ENCODE measurements at regions not wholly inside any gene's neighbourhood (a gene's known extent, or its start where the extent isn't known, plus 50 kb on each side); places are given as distances from the start of the nearest gene placed in this dataset.

DNA sequence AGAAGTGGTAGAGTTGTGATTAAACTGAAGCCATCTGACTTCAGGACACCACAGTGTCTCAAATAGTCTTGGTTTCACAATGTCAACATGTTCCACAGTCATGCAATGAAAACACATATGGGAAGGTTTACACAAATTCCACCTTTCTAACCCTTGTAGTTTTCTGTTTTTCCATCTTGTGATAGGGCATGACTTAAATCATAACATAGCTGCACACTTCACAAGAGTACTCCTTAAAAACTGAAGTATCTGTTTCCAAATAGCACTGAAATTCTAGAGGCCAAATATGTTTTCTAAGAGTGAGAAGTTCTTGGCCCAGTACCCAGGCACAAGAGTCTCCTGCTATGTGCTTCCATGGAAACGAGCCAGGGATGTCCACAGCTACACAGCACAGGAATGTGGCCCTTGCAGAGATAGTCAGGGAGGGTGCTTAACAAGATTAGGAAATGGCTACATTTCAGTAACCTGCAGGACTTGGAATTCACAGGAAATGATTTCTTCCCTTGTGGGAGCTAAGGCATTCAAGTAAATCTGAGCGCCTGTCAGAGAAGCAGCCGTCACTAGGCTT lies 269.1 kb downstream of the NDFIP2 start:
- TF ChIP-seq, protein P1, sequence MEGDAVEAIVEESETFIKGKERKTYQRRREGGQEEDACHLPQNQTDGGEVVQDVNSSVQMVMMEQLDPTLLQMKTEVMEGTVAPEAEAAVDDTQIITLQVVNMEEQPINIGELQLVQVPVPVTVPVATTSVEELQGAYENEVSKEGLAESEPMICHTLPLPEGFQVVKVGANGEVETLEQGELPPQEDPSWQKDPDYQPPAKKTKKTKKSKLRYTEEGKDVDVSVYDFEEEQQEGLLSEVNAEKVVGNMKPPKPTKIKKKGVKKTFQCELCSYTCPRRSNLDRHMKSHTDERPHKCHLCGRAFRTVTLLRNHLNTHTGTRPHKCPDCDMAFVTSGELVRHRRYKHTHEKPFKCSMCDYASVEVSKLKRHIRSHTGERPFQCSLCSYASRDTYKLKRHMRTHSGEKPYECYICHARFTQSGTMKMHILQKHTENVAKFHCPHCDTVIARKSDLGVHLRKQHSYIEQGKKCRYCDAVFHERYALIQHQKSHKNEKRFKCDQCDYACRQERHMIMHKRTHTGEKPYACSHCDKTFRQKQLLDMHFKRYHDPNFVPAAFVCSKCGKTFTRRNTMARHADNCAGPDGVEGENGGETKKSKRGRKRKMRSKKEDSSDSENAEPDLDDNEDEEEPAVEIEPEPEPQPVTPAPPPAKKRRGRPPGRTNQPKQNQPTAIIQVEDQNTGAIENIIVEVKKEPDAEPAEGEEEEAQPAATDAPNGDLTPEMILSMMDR (conservative IDR thresholded peaks at IDR 0.05): no peak
- TF ChIP-seq ZFX (IDR thresholded peaks at IDR 0.05): no peak
- no peak overlapping the region for H3K27ac ChIP-seq

DNA sequence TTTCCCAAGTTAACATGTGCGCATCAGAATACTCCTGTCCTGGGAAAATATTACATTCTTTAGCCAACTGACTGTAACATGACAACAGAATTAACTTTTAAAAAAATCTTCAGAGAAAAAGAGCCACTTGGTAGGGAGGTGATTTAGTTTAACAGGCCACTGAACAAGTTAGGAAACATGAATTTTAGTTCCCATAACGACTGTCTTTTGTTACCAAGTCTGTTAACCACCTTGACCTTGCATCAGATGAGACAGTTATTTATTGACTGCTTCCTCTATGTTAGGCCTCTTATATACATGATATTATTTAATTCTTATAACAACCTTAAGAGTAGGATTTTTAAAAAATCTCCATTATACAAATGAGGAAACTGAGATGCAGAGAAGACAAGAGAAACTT lies 268.6 kb downstream of the NDFIP2 start:
- TF ChIP-seq, protein P1 (conservative IDR thresholded peaks at IDR 0.05): no peak
- TF ChIP-seq ZFX (IDR thresholded peaks at IDR 0.05): no peak

DNA sequence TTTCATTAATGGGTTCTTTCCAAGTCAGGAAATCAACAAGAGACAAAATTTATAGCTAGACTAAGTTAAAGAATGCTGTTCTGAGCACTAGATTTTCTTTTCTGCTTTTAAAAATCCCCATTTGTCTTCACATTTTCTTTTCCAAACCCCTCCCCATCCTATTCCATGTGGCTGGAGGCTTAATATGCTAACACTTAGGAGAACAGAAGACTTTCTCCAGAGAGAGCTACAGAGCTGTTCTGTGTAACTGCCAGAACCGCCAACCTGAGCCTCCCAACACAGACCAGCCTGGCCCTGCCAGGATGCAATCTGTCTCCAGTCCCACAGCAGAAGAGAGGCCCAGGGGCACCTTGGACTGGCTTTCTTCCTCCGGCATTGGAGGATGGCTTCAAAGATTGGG lies 264.1 kb downstream of the NDFIP2 start:
- TF ChIP-seq, protein P1 (conservative IDR thresholded peaks at IDR 0.05): no peak
- TF ChIP-seq ZFX (IDR thresholded peaks at IDR 0.05): no peak
- no peak overlapping the region for H3K27ac ChIP-seq

More for the DNA sequence above, 268.6 kb downstream of the NDFIP2 start:
- no peak overlapping the region for H3K27ac ChIP-seq

DNA sequence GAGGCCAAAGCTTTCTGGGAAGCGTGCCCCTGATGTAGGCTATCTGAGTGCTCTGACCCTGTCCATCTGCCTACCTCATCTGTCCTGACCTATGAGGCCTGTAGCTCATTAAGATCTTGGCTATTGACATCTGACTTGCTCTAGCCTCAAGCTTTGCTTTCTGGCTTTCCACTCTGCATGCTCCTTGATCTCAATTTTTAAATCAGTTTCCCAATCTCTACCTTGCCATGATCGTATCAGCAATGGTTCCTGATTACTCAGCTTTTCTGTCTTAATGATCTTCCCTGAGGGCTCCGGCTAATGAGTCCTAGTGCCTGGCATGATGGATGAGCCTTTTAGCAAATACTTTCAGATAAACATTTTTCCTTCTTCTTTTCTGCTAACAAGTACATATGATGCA lies 262.0 kb downstream of the NDFIP2 start:
- TF ChIP-seq ZFX (IDR thresholded peaks at IDR 0.05): no peak
- TF ChIP-seq, protein P1 (conservative IDR thresholded peaks at IDR 0.05): no peak
- H3K27ac ChIP-seq: no peak overlapping the region

DNA sequence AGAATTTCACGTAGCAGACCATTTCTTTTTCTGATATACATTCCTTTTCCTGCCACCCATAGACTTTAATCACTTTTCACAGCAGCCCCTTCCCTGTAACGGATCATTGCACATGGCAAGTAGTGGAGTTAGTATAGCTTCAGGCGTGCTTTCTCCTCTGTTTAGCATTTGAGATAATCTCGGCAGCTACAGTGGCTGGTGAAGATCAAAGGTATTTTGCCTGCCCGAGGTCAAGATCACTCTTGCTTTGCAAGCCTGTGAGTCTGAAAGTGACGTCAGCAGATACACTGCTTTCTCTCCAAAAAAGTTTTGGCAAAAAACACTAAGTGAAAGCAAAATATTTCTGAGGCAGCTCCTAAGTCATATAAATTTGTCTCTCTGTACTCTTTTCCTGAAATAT lies 260.0 kb downstream of the NDFIP2 start:
- no peak overlapping the region for H3K27ac ChIP-seq
- TF ChIP-seq, protein P1 (conservative IDR thresholded peaks at IDR 0.05): no peak
- no peak for TF ChIP-seq ZFX (IDR thresholded peaks at IDR 0.05)

DNA sequence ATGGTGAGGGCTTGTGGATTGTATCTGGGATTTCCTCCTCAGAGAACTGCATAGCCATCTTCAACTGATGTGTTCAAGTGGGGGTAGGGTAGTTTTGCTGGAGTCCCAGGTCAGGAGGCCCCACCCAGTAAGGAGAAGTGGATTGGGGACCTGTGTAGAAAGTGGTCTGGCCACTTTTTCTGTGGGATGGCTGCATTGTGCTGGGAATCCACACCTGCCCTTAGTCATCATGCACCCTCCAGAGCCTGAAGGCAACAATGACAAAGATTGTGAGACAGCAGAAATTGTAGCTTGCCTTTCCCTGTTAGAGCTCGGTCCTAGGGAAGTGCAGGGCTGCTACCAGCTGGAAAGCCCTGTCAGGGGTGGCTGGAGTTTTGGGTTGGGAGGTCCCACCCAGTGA lies 255.4 kb downstream of the NDFIP2 start:
- TF ChIP-seq ZFX (IDR thresholded peaks at IDR 0.05): no peak
- TF ChIP-seq, protein P1 (conservative IDR thresholded peaks at IDR 0.05): no peak
- no peak overlapping the region for H3K27ac ChIP-seq

DNA sequence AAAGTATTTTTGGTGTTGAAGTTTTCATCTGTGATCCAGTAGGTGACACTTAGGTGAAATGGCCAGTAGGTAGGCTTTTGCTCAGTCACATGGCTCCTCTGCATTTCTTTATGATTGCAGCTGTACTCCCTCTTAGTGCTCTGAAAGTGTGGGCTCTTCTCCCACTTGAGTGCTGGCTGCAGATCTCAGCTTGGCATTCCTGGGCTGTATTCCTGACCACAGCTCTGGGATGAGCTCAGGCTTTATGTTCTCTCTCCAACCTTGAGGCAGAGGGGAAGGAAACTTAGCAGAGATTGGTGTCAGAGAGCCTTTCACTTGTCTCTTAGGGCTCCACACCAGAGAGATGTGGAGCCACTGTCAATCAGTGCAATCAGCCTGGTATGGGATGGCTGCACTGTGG lies 254.3 kb downstream of the NDFIP2 start:
- TF ChIP-seq, protein P1 (conservative IDR thresholded peaks at IDR 0.05): no peak
- no peak for TF ChIP-seq ZFX (IDR thresholded peaks at IDR 0.05)
- H3K27ac ChIP-seq: no peak overlapping the region
